ENCODE measurements at regions not wholly inside any gene's neighbourhood (a gene's known extent, or its start where the extent isn't known, plus 50 kb on each side); places are given as distances from the start of the nearest gene placed in this dataset.
"Not testable (repeated sequence)": the region's sequence is repeated elsewhere in the genome, so short reads cannot be mapped to it uniquely, and the experiment has no call there.

DNA sequence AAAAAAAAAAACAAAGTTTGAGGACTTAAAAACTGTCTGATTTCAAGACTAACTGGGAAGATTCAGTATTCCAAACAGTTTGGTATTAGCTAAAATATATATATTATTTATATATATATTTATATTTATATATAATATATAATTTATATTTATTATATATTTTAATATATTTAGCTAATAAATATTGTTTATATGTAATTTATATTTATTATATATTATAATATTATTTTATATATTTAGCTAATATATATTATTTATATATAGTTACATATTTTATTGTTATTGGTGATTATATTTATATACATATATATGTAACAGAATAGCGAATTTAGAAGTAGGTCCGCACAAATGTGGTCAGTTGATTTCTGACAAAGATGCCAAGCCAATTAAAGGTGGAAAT is 480.2 kb upstream of the C1orf87 start:
- DNase-seq, result no peak

DNA sequence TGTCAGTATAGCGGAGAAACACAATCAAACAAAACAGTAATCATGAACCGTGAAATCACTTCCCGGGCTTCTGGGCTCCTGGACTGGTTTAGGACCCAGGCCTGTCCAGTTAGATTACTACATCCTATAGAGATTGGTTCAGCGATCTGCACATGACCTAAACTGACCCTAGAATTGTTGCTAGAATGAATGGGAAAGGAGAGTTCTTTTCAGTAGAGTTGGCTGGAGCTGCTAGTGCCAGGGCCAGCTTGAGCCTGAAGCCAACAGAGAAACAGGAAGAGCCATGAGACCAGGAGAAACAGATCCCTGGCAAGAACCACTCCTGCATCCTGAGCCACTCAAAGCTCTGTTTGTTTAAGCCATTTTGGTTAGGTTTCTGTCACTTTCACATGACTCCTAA is 474.3 kb upstream of the C1orf87 start:
- no peak for DNase-seq

DNA sequence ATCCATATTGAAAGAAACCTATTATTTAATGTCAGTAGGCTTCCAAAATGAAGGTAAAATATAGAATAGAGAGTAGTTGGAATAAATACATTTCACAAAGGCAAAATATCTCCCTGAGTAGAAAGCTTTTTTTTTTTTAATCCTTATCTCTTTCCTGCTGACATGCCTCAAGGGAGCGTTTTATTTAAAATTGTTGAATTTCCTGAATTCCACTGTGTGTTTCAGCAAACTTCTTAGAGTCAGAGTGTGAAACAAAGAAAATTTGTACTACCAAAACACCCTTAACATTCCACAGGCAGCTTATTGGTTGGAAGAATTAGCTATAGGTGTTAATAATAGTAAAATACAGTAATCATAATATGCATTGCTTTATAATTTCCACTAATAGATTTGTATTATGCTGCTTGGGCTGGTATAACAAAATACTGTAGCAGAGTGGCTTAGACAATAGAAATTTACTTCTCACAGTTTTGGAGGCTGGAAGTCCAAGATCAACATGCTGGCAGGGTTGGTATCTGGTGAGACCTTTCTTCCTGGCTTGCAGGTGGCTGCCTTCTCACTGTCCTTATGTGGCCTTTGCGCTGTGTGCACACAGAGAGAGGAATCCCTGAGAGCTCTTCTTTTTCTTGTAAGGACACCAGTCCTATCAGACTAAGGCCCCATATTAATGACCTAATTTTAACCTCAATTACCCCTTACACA is 468.4 kb upstream of the C1orf87 start:
- DNase-seq, result no peak

DNA sequence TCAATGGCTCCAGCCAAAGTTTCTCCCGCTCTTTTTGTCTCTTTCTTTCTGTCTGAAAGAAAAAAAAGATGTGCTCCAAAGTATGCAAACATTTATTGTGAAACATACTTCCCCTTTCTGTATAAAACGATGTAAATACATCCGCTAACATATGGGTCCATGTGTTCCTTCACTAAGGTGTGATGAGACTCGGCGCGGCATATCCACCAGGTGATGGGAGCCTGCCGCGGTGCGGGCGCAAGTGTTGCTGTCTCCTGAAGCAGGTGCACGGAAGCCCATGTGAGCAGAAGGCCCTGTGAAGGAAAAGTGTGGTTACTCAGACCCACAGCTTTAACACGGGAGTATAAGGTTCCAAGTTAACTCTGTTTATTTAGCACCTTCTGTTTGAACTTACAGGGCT is 466.6 kb upstream of the C1orf87 start:
- DNase-seq, result no peak

DNA sequence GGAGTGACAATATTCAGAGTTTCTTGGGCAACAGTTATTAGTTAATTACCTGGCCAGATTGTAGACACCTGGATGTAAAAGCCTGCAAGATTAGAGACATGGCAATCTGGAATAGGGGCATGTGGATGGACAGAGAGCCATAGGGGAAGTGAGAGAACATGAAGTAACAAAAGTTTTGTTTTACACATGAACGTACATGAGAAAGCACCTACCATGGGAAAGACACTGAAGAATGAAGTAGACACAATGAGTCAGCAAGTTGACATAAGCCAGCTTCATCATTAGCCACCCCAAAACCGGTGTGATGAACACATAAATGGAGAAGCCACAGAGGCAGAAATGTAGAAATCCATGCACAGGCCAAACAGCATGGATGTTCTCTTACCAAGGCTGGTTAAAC is 462.1 kb upstream of the C1orf87 start:
- DNase-seq, result no peak

DNA sequence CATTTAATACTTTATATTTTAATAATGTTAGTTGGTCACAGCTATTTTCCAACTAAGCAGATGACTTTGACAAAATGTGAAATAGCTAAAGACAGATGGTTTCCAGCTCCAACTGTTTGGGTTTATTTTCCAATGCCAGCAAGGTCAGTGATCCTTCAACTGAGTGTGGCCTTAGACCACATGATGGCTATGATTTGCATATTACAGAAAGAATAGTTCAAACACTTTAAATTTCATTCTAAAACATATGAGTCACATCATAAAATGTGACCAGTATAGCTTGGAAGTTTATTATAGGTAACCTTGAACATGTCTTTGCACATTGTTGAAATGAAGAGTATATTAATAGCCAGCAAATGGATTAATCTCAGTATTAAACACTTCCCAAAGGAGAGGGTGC is 454.0 kb upstream of the C1orf87 start:
- DNase-seq, result no peak

DNA sequence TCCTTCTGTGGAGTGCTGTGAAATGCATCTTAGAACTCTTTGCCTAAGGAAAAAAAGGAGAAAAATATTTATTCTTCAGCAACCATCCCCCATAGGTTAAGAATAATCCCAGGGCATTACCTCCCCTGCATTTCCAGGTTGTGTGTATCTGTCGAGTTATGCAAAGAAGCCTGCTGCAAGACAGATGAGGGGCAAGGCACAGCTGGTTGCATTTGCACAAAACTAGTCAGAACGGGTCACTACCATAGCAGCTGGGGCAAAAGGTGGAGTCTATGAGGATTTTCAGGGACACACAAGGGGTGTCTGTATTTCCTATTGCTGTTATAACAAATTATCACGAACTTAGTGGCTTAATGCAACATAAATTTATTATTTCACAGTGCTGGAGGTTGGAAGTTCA is 443.4 kb upstream of the C1orf87 start:
- no peak for DNase-seq

DNA sequence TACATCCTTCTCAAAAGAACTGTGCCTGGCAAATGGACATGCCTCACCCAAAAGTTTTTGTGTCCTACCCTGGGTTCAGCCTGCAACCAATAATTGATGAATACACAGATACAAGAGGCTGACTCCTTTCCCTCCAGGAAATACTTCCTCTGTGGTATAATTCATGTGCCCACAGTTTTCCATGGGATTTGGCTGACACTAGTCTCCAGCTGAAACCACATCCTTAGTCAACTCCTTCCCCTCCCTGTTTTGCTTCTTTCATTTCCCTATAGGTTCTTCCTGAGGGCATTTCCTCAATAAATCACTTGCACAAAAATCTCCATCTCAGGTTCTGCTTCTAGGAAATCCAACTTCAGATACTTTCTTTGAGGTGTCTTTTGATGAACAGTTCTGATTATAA is 436.6 kb upstream of the C1orf87 start:
- no peak for DNase-seq

DNA sequence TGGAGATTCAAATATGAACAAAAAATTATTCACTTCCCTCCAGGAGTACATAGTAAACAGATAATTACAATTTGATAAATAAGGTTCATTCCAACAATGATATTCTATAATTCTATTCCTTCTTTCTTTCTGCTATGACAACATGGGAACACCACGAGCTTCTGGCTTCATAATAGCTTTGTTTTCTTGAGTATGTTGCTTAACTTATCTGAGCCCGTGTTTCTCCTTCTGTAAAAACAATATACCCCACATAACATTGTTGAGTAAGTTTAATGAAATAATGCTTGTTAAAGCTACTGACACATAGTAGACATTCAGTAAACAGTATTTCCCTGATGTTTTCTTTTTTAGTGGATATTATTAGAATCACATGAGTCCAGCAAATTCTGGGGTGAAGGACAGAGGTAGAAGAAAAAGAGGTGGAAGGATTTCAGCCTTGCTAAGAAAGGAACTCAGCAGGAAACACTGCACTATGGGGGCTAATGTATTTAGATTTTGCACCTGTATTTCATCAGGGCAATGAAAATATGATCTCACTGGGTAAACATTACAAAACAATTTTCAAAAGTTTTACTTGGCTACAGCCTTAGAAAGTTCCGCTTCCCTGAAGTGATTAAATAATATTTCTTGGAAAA is 430.8 kb upstream of the C1orf87 start:
- DNase-seq, result no peak

DNA sequence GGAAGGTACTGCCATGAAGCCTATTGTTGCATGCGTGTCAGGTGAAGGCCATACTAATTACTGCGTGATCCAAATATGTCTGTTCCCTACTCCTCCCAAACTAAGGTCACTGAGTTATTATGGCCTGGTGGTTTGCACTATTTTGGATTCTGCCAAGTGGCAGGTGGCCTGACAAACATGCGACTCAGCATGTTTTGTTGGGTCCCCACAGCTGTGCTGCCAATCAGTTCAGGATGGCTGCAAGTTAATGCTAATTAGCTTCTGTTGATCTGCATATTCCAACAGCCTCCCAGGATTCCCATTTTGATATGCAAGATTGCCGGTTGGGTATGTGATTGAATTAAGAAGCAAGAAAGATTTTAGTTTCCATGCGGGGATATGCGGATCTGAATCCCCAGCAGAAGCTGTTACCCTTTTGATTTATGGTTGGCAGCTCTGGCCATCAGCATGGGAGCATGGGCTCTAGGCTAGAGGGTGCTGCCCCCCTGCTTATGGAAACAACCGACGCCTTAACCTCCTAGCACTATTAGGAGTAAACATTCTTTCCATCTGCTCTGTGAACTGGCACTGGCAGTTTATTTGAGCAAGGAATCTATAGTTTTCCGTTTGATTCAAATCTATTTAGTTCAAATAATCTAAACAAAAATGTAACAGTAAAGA is 429.8 kb upstream of the C1orf87 start:
- DNase-seq, result no peak

DNA sequence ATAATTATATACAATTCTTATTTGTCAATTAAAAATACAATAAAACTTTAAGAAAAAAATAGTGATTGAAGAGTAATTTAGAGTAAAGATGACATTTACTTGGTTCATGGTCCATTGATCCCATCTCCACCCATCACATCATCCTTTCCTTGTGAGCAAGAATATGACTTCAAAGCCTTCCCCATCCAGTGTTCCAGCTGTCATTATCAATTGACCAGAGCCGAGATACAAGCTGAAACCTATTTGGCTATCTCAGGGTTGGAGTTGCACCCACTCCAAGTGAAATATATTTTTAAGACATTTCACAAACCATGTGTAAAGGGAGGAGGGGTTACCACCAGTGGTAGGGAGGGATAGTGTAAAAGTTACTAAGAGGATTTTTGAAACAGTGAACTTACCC is 428.9 kb upstream of the C1orf87 start:
- DNase-seq, result no peak

DNA sequence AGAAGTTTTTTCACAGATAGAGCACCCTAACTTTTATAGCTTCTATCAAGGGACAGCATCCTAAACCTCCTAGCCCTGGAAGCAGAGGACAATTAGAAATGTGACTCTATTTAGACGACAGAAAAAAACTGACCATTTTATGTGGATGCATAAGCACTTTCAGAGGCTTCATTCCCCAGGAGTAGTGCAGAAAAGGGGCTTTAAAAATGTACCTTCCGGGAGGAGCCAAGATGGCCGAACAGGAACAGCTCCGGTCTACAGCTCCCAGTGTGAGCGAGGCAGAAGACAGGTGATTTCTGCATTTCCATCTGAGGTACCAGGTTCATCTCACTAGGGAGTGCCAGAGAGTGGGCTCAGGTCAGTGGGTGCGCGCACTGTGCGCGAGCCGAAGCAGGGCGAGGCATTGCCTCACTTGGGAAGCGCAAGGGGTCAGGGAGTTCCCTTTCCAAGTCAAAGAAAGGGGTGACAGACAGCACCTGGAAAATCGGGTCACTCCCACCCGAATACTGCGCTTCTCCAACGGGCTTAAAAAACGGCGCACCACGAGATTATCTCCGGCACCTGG is 416.4 kb upstream of the C1orf87 start:
- not testable (repeated sequence) for DNase-seq

DNA sequence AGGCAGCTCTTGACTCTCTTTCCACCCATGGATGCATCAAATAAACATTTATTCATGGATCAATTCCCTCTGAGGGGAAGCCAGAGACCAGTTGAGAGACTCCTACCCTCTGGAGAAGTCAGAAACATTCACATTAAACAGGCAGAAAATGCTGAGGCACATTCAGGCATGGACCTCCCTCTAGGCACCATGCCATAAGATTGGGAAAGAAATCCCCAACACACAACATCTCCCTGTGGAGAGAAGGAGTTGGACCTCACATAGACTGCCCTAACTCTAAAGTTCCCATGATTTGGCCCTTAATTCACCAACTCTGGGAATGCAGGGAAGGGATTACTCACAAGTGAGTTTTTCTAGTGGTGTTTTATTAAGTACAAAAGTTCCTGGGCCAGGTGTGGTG is 415.3 kb upstream of the C1orf87 start:
- DNase-seq, result peak; percentile 49 to 55

DNA sequence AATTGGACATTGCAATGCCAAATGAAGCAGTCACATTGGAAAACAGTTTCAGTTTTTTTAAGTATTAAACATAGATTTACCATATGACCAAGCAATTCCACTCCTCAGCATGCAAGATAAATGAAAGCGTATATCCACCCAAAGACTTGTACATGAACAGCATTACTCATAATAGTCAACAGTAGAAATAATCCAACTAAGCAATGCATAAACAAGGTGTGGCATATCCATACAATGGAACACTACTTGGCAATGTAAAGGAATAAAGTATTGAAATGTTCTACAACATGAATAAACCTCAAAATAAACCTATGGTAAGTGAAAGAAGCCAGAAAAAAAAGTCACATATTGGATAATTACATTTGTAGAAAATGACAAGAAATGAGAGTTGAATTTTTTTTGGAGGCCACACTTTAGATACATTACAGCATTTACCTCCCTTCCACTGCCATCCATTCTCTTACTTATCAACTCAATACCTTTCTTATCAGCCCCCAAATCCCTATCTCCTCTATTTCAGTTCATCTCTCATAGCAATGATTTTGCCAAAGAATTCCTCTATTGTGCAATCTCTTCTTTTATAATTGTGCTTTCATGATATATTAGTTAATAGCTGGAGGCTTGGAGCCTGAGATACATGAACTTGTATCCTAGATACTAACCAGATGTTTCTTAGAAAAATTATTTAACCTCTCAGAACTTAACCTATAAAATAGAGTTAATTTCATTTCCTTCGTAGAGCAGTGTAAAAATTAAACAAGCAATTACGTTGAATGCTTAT is 414.2 kb upstream of the C1orf87 start:
- DNase-seq, result peak; percentile 32 to 36

DNA sequence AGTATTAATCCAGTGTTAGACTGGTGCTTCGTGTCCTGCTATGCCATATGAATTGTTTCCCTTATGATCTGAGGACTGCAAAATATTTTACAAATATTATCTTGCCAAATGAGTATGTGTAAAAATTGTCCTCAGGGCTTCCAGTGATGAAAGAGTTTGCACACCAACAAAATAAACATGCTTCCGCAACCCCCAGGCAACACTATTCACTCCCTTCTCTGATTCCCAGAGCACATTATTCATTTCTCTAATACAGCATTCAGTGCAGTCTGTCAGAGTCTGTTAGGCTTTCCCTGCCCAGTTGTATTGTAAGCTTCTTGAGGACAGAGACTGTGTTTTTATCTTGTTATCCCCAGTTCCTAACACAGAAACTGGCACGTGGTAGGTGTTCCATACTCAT is 409.9 kb upstream of the C1orf87 start:
- DNase-seq, result no peak

DNA sequence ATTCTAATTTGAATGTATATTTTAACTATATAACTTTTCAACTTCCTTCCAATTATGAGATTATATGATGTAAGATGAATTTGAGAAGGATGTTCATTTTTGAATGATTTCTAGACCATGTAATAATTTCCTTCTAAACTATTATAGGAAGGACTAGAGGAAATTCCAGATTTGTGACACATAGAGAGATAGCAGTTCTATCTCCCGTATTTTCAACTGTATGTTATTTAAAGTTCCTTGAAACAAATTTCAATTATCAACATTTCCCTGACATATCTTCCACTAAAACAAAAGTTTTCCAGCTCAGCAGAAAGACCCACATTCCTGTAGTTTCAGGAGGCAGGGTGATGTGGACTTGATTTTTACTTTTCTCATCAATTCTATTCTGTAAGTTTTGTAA is 396.7 kb upstream of the C1orf87 start:
- no peak for DNase-seq

DNA sequence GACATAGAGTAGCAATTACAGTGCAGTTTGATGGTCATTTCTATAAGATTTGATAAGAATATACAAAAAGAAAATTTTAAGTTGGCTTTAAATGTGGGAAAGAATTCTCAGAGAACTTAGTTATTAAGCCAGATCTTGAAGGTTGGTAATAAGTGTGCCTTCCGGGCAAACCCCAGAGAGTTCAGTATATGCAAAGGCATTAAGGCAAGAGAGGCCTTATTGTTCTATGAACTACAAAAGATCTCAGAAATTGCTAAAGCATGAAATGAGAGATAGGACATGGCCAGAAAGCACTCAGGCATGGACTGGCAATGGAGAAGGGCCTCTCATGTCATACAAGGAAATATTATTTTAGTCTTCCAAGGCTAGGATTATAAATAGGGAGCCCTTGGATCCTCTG is 390.2 kb upstream of the C1orf87 start:
- no peak for DNase-seq

DNA sequence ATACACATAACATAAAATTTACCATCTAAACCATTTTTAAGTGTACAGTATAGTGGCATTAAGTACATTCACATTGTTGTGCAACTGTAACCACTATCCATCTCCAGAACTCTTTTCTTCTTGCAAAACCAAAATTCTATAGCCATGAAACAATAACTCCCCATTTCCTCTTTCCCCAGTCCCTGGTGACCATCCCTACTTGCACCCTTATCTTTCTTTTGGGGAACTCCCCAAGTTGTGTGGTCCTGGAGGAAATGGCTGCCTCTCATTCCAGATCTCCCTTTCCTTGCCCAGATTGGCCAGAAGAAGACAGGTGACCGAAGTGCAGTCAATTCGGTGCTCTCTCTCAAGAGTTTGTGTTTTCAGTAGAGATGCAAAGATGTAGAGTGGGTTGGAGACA is 389.6 kb upstream of the C1orf87 start:
- no peak for DNase-seq

DNA sequence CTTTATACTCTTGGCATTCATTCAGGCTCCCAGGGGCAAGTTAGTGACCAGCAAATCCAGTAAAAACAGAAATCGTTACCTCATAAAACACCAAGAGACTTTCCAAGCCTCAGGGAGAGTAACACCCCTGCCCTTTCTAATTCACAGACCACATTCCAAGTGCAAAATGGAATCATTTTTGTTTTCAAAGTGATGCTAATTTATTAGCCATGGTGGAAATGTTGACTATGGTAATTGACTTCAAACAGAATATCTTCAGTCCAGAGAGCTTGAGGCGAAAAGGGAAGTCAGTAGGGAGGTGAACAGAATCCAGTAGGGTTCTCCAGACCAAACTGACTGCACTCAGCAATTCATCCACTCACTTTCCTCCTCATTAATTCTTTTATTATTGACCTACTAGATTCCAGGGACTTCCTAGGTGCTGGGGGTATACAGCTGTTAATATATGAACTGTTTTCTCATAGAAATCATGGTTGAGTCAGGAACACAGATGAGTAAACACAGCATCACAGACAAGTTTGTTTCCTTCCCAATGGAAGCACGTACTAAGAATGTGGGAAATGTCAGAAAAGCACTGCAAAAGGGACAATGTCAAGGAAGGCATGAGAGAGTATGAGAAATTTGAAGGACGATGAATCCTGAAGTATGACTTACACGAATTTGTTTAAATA is 388.5 kb upstream of the C1orf87 start:
- DNase-seq, result no peak

DNA sequence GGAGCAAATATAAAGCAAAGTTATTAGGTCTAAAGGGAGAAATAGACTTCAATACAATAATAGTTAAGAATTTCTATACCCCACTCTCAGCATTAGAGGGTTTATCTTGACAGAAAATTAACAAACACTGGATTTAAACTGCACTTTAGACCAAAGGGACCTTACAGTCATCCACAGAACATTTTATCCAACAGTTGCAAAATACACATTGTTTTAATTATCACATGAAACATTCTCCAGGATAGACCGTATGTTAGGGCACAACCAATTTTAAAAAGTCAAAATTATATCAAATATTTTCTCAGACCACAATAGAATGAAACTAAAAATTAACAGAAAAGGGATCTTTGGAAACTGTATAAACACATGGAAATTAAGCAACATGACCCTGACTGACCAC is 384.5 kb upstream of the C1orf87 start:
- DNase-seq, result no peak

DNA sequence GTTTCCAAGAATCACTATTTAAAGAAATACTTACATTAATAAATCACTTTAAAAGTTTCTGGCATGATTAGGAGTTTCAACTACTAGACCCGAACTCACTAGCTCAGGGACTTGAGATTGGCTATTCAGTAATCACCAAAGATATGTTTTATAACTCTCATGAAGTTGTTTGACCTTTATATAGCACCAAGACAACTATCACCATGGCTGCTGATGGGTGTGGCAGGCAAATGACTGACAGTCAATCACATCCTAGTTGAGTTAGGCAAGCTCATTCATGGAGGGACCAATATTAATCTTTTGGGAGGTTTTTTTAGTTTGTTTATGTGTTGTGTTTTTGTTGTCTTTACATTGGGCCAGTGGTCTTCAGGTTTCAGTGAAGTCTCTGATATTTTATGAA is 376.3 kb upstream of the C1orf87 start:
- no peak for DNase-seq

DNA sequence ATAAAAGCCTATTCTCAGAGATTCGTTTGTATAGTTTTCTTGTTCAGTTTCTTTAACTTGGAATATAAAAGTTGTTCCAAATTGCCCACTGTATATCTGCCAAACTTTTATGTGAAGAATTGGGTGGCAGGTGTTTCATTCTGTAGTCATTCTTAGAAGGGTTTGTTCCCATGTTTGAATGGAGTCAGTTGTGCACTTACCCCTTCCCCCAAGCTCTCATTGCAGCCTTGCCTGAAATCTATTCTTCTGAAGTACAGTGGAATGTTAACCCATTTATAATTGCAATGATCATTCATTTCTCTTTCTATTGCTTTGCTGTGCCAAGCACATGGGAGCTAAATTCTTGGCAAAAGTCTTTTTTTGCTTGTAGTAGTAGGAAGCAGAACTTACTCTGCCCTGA is 375.3 kb upstream of the C1orf87 start:
- DNase-seq, result no peak

Data from right lung (tissue), 2 donors.